Esophagus squamous epithelium (tissue), 5 donors: ENCODE measurements at regions not wholly inside any gene's neighbourhood (a gene's known extent, or its start where the extent isn't known, plus 50 kb on each side); places are given as distances from the start of the nearest gene placed in this dataset.

Source experiments
- DNase-seq: peaks from one replicate; lab custom pipeline; 2025; lab: John Stamatoyannopoulos, UW
- H3K27ac ChIP-seq, 4 donors: fragments of 200-600 bp; sonication (generic); one replicate each; pipeline ENCODE4 v1.5.1; 2016 to 2019; ENCODE audit warnings: mild to moderate bottlenecking in 1 of 4
- H3K27me3 ChIP-seq, 4 donors: fragments of 200-600 bp; sonication (generic); 1 replicate in 3 of 4; 2 replicates in 1 of 4; pipeline versions ENCODE4 v1.5.1 to v1.6.0; 2017 to 2021; ENCODE audit warnings: antibody characterized with exemption in 1 of 4
- H3K36me3 ChIP-seq, 3 donors: fragments of 200-600 bp; sonication (generic); one replicate each; pipeline ENCODE4 v1.5.1; 2016 to 2019
- H3K4me1 ChIP-seq, 3 donors: fragments of 200-600 bp; sonication (generic); one replicate each; pipeline ENCODE4 v1.5.1; 2017 to 2019
- H3K4me3 ChIP-seq, 4 donors: fragments of 200-600 bp; sonication (generic); 1 replicate in 3 of 4; 2 replicates in 1 of 4; pipeline ENCODE4 v1.5.1; 2016 to 2019; ENCODE audit warnings: mild to moderate bottlenecking in 2 of 4, moderate library complexity in 1 of 4
- H3K9me3 ChIP-seq, 3 donors: fragments of 200-600 bp; sonication (generic); one replicate each; pipeline ENCODE4 v1.5.1; 2016 to 2019
- POLR2A ChIP-seq, 4 donors: fragments of 450-650 bp; IDR thresholded peaks; one replicate each; pipeline ENCODE4 v1.6.1; 2017; ENCODE audit warnings: antibody characterized with exemption in 4 of 4, mild to moderate bottlenecking in 4 of 4, moderate library complexity in 3 of 4
- WGBS, 2 donors: methylation state at CpG; one replicate each; pipeline ENCODE4 v1.1.5; 2018; 5-methylcytosine and 5-hydroxymethylcytosine counted together
- intact Hi-C: fragments of 100-400 bp; cut with DNase I; formaldehyde crosslinking; loops from one replicate; pipeline ENCODE4 v1.15.0; 2022
- TF ChIP-seq, protein P1 (sequence below), 6 experiments: fragments of 450-650 bp in 4 of 6; fragments of 200-600 bp in 2 of 6; sonication (generic) in 2 of 6; IDR thresholded peaks; one replicate each; pipeline ENCODE4 v1.5.1; 2016 to 2019; ENCODE audit warnings: antibody characterized with exemption in 6 of 6, mild to moderate bottlenecking in 4 of 6, moderate library complexity in 4 of 6
- donor health status: DM: yes; HTN: yes; CAD: no.

DNA sequence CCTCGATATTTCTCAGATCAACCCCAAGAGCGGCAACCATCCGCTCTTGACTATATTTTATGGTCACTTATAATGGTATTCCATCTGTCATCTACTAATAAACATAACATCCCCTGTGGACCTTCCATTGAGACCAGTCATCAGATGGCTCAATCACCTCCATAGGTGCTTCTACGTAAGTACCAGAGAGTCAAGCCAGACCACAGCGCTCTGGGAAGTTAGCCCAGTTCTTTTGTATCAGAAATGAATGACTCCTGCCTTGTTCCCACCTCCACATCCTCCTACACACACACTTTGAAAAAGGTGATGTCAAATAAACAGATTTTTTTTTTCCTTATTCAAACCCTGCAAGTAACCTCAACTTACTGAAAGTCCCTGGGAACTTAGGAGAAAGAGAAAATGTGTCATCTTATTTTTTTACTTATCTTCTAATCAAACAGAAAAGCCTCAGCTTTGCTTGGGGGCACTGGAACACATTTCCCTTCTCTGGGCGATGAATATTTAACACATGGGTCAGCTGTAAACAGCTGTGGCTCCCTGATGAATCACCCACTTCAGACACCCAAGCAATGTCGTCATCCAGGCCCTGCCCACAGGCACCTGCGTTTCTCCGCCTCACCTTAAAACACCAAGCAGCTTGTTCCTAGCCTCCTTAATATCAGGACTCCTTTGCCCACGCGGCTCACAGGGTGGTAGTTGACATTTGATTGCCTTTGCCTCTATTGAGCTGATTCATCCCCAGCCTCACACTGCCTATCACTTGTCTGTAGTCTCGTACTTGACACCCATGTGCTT lies 121.4 kb upstream of the LY86 start:
- DNase-seq, result no peak
- TF ChIP-seq, protein P1, sequence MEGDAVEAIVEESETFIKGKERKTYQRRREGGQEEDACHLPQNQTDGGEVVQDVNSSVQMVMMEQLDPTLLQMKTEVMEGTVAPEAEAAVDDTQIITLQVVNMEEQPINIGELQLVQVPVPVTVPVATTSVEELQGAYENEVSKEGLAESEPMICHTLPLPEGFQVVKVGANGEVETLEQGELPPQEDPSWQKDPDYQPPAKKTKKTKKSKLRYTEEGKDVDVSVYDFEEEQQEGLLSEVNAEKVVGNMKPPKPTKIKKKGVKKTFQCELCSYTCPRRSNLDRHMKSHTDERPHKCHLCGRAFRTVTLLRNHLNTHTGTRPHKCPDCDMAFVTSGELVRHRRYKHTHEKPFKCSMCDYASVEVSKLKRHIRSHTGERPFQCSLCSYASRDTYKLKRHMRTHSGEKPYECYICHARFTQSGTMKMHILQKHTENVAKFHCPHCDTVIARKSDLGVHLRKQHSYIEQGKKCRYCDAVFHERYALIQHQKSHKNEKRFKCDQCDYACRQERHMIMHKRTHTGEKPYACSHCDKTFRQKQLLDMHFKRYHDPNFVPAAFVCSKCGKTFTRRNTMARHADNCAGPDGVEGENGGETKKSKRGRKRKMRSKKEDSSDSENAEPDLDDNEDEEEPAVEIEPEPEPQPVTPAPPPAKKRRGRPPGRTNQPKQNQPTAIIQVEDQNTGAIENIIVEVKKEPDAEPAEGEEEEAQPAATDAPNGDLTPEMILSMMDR (IDR thresholded peaks at IDR 0.05), result no peak
- no peak for TF ChIP-seq POLR2A (IDR thresholded peaks at IDR 0.05)
- intact Hi-C loops, result no loop called here
- 67 to 71% methylated on average over 12 of the region's 12 CpGs for WGBS, 2 donors
- Histone ChIP-seq H3K9me3 (no peaks in the 10 kb centered on the region), H3K4me3 (no peak overlapping the region), H3K4me1 (no peaks in the 10 kb centered on the region), H3K27me3 (peaks cover 0 to 6% (median 0%) of the 10 kb centered on the region in 4 donors), H3K36me3 (no peaks in the 10 kb centered on the region), H3K27ac (no peak overlapping the region)

DNA sequence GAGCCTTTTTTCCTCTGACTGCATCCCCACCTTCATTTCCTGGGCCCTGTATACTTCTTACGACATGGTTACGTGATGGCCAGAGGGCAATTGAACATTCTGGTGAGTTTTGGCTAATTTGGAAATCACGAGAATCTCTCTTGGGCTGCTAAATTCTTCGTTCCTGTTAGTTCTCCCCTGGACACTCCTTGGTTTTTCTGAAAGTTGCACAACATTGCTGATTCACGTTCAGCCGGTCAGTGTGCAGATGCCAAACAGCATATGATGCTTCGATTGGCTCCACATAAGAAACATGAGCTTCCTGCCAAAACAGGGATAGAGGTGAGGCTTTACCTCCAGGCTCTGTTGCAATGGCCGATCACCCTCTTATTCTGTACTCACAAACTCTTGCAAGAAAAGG lies 119.4 kb upstream of the LY86 start:
- no peaks in the 10 kb centered on the region for H3K36me3 ChIP-seq
- no peaks in the 10 kb centered on the region for H3K27me3 ChIP-seq
- H3K27ac ChIP-seq, result peak overlapping the region in 2 of 4 donors; percentile 27 to 29
- no peak overlapping the region for H3K4me3 ChIP-seq
- H3K4me1 ChIP-seq, result no peaks in the 10 kb centered on the region
- intact Hi-C loops, result no loop called here
- TF ChIP-seq POLR2A (IDR thresholded peaks at IDR 0.05), result no peak
- TF ChIP-seq, protein P1 (IDR thresholded peaks at IDR 0.05), result no peak
- no peak for DNase-seq
- no peaks in the 10 kb centered on the region for H3K9me3 ChIP-seq
- WGBS, 2 donors, result 65 to 66% methylated on average over 6 to 8 of the region's 8 CpGs

DNA sequence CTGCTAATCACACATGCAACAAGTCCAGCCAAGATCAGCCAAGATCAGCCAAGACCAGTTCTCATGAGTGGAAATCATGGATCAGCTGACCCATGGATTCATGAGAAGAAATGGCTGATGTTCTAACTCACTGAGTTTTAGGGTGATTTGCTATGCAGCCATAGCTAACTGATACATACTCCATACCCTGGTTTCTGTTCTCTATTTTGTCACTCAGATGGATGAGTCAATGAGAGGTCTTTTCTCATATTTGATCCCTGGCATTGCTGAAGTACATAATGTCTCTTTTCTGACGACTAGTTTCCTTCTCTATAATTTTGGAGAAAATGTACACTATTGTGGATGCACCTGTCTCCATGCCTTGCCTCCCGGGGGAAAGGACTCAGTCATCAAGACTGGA lies 118.4 kb upstream of the LY86 start:
- DNase-seq, result no peak
- Histone ChIP-seq H3K4me3 (no peak overlapping the region), H3K9me3 (no peaks in the 10 kb centered on the region), H3K27me3 (no peaks in the 10 kb centered on the region), H3K36me3 (no peaks in the 10 kb centered on the region), H3K27ac (no peak overlapping the region), H3K4me1 (no peaks in the 10 kb centered on the region)
- TF ChIP-seq, protein P1 (IDR thresholded peaks at IDR 0.05), result no peak
- TF ChIP-seq POLR2A (IDR thresholded peaks at IDR 0.05), result no peak
- 63 to 81% methylated on average over 2 of the region's 2 CpGs for WGBS, 2 donors
- intact Hi-C loops, result no loop called here

DNA sequence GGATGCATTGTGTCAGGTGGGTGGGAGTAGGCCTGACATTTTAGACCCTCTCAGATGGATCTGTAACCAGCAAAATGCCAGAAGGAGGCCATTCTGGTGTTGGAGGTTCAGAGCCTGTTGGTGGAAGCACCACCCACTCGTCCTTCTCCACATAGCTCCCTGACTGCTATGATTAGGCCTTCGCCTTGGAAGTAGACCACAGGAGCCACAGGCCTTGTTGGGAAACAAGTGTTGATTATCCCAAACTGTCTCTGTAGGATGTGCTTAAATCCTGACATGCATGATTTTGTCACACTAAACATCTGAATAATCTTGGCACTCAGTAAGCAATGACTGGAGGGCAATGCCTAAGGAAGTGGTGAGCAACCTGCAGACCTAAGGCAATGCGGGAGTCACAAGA lies 117.2 kb upstream of the LY86 start:
- WGBS, 2 donors, result 75 to 81% methylated on average over 2 to 3 of the region's 3 CpGs
- Histone ChIP-seq H3K4me3 (no peak overlapping the region), H3K9me3 (no peaks in the 10 kb centered on the region), H3K27ac (no peak overlapping the region), H3K4me1 (no peaks in the 10 kb centered on the region), H3K36me3 (no peaks in the 10 kb centered on the region), H3K27me3 (no peaks in the 10 kb centered on the region)
- no peak for TF ChIP-seq POLR2A (IDR thresholded peaks at IDR 0.05)
- TF ChIP-seq, protein P1 (IDR thresholded peaks at IDR 0.05), result no peak
- no peak for DNase-seq
- intact Hi-C loops, result no loop called here

DNA sequence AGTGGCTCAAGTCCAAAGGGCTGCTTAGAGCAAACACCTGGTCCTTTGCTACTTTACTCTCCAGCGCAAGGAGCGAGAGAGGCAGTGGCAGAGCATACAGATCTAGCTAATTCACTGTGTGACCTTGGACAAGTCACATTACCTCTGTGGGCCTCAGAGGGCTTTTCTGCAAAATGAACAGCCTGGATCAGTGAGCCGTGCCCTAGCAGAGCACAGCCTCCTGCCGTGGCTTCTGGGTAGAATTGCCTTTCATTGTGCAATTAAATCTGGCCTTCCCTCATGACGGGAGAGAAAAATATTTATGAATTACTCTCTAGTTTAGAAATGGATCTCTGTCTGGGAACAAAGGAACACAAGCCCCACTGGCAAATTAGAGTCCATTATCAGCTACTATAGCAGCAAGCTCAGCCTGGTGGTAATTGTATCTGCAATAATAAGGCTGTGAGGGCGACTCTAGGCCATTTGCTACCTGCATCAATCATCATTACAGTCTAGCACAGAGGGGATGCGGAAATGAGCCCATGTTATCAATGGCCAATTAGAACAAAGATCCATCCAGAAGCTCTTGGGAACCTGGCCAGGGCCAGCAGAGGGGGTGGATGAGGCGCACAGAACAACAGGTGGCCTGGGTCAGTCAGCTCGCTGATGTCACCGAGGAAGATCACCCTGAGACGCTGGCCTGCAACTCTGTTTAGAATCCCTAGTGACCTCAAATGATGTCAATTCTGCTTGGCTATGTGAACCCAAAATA lies 114.2 kb upstream of the LY86 start:
- Histone ChIP-seq H3K4me3 (no peak overlapping the region), H3K27ac (peak overlapping the region in 1 of 4 donors; percentile 8), H3K27me3 (peaks cover 0 to 5% (median 0%) of the 10 kb centered on the region in 4 donors), H3K9me3 (no peaks in the 10 kb centered on the region), H3K36me3 (no peaks in the 10 kb centered on the region), H3K4me1 (no peaks in the 10 kb centered on the region)
- no peak for DNase-seq
- TF ChIP-seq, protein P1 (IDR thresholded peaks at IDR 0.05), result no peak
- no peak for TF ChIP-seq POLR2A (IDR thresholded peaks at IDR 0.05)
- WGBS, 2 donors, result 68 to 81% methylated on average over 10 to 11 of the region's 11 CpGs
- intact Hi-C loops, result no loop called here
